ENCODE measurements at regions not wholly inside any gene's neighbourhood (a gene's known extent, or its start where the extent isn't known, plus 50 kb on each side); places are given as distances from the start of the nearest gene placed in this dataset.

DNA sequence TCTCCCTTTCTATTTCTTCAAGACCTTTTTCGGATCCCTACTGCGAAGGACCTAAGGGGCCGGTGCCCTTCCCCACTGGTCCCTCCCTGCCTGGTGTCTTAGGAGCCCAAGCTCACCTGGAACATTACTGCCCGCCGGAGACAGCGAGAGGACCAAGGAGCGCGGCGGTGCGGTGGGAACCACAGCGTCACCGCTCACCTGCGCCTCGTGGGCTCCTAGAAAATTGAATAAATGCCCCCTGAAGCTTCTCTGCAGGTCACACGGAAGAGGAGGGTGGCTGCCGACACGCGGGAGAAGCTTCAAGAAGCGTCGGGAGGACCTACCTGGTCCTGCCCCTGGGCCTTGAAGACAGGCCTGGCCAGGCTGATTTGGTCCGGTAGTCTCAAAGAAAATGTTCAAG lies 65.2 kb downstream of the PPIAL4A start:
- TF ChIP-seq, protein P1, sequence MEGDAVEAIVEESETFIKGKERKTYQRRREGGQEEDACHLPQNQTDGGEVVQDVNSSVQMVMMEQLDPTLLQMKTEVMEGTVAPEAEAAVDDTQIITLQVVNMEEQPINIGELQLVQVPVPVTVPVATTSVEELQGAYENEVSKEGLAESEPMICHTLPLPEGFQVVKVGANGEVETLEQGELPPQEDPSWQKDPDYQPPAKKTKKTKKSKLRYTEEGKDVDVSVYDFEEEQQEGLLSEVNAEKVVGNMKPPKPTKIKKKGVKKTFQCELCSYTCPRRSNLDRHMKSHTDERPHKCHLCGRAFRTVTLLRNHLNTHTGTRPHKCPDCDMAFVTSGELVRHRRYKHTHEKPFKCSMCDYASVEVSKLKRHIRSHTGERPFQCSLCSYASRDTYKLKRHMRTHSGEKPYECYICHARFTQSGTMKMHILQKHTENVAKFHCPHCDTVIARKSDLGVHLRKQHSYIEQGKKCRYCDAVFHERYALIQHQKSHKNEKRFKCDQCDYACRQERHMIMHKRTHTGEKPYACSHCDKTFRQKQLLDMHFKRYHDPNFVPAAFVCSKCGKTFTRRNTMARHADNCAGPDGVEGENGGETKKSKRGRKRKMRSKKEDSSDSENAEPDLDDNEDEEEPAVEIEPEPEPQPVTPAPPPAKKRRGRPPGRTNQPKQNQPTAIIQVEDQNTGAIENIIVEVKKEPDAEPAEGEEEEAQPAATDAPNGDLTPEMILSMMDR (conservative IDR thresholded peaks at IDR 0.05 in 1 of 2, IDR thresholded peaks at IDR 0.05 in 1 of 2; ENCODE audit: extremely low read depth in 1 of 2, insufficient read depth in 1 of 2, low read depth in 1 of 2, low read length in 2 of 2) = no peak
- no peak for TF ChIP-seq EZH2 (IDR thresholded peaks at IDR 0.05; ENCODE audit: borderline replicate concordance, low read length)

Data from mammary epithelial cell (primary cell).